ENCODE measurements at regions not wholly inside any gene's neighbourhood (a gene's known extent, or its start where the extent isn't known, plus 50 kb on each side); places are given as distances from the start of the nearest gene placed in this dataset.
A peak's percentile ranks its signal among the peaks of the same experiment; 100 is the strongest.

DNA sequence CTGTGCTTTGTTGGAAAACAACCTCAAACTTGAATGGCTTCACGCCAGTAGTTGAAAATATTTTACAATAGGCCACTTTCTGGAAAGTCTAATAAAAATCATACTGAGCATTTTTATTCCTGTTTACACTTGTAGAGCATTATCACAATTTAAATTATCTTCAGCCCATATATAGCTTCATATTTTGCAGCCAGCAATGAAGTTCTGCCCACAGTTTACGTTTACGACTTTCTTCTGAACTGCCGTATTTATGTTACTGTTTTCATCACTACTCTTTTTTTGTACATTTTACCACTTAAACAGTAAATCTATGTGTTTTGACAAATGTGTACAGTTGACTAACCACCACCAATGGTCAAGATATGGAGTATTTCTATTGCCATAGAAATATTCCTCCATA is 86.2 kb downstream of the COPS8 start:
- TF ChIP-seq, protein P1, sequence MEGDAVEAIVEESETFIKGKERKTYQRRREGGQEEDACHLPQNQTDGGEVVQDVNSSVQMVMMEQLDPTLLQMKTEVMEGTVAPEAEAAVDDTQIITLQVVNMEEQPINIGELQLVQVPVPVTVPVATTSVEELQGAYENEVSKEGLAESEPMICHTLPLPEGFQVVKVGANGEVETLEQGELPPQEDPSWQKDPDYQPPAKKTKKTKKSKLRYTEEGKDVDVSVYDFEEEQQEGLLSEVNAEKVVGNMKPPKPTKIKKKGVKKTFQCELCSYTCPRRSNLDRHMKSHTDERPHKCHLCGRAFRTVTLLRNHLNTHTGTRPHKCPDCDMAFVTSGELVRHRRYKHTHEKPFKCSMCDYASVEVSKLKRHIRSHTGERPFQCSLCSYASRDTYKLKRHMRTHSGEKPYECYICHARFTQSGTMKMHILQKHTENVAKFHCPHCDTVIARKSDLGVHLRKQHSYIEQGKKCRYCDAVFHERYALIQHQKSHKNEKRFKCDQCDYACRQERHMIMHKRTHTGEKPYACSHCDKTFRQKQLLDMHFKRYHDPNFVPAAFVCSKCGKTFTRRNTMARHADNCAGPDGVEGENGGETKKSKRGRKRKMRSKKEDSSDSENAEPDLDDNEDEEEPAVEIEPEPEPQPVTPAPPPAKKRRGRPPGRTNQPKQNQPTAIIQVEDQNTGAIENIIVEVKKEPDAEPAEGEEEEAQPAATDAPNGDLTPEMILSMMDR (IDR thresholded peaks at IDR 0.05; ENCODE audit: insufficient read depth, low read length, severe bottlenecking) = no peak
- Histone ChIP-seq H3K36me3 (ENCODE audit: control insufficient read depth, insufficient read depth, low read length) (no peaks in the 10 kb centered on the region), H3K4me3 (ENCODE audit: low read depth, low read length) (no peak overlapping the region), H3K27me3 (ENCODE audit: control insufficient read depth, insufficient read depth, low read length) (no peaks in the 10 kb centered on the region)
- no peak for DNase-seq (ENCODE audit: low read depth)
- FAIRE-seq = no peak

DNA sequence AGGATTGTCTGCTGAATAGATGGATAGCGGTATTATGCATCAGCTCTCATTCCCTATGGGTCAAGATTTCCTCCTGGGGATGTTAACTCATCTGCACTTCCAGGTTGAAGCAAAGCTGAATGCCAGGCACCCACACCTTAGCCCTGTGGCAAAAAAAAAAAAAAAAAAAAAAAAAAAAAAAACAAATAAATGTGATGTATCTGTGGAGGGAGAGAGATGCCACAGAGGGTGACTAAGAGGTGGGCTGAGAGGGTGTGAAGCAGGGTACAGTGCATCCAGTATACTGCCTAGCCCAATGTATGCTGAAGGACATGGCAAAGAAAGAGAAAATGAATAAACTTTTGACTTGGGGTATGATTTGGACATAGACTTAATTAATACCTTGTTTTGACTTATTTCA is 91.4 kb downstream of the COPS8 start:
- TF ChIP-seq, protein P1 (IDR thresholded peaks at IDR 0.05; ENCODE audit: insufficient read depth, low read length, severe bottlenecking) = no peak
- Histone ChIP-seq H3K4me3 (ENCODE audit: low read depth, low read length) (no peak overlapping the region), H3K36me3 (ENCODE audit: control insufficient read depth, insufficient read depth, low read length) (no peaks in the 10 kb centered on the region), H3K27me3 (ENCODE audit: control insufficient read depth, insufficient read depth, low read length) (no peaks in the 10 kb centered on the region)
- DNase-seq (ENCODE audit: low read depth) = no peak
- no peak for FAIRE-seq

DNA sequence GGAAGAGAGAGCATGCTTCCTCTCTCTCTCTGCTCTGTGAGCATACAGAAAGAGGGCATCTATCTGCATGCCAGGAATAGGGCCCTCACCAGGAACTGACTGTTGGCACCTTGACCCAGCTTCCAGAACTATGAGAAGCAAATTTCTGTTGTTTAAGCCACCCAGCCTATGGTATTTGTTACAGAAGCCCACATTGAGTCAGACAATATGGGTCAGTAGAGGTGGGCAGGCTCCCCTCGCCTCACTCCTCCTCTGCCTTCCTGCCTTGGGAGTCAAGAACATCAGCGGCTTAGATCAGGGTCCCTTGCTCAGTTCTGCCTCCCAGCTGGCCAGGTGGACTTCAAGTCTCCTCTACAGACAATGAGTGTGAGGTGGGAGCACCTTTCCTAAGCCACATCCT is 92.3 kb downstream of the COPS8 start:
- Histone ChIP-seq H3K27me3 (ENCODE audit: control insufficient read depth, insufficient read depth, low read length) (no peaks in the 10 kb centered on the region), H3K36me3 (ENCODE audit: control insufficient read depth, insufficient read depth, low read length) (no peaks in the 10 kb centered on the region), H3K4me3 (ENCODE audit: low read depth, low read length) (no peak overlapping the region)
- no peak for FAIRE-seq
- no peak for DNase-seq (ENCODE audit: low read depth)
- TF ChIP-seq, protein P1 (IDR thresholded peaks at IDR 0.05; ENCODE audit: insufficient read depth, low read length, severe bottlenecking) = no peak

DNA sequence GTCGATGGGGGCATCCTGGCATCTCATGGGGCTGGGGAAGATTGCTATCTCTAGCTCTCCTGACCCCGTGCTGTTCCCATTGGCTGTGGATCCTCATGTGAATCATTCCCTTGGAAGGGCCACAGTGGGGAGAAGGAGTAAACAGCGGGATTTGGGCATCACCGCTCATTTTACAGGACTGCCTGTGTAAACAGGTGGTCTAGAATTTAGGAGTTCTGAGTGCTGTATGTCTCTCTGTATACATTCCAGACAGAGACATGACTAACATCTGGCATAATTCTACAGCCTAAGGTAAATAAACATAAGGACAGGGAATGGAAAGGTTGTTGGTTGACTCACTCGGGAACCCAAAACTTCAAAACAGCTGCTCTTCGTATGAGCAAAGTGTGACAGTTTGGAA is 92.7 kb downstream of the COPS8 start:
- H3K36me3 ChIP-seq (ENCODE audit: control insufficient read depth, insufficient read depth, low read length) = no peaks in the 10 kb centered on the region
- H3K27me3 ChIP-seq (ENCODE audit: control insufficient read depth, insufficient read depth, low read length) = no peaks in the 10 kb centered on the region
- TF ChIP-seq, protein P1 (IDR thresholded peaks at IDR 0.05; ENCODE audit: insufficient read depth, low read length, severe bottlenecking) = no peak
- H3K4me3 ChIP-seq (ENCODE audit: low read depth, low read length) = no peak overlapping the region
- FAIRE-seq (no peak), DNase-seq (ENCODE audit: low read depth) (peak; percentile 83)

DNA sequence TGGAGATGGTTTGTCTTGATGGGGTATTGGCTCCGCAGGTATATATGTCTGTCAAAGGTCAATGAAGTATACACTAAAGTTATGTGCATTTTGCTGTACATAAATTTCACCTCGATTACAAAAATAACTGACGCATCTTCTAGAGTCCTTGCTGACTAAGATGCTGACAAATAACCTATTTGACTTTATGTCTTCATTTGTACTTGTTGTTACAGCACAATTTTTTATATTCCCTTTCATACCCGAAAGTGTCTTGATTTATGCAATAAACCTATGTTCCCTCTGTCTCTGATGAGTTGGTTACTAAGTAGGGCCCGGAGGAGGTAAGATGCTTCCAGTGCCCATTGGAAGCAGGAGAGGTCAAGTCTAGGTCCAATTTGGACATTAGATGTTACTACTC is 93.5 kb downstream of the COPS8 start:
- FAIRE-seq (no peak), DNase-seq (ENCODE audit: low read depth) (no peak)
- no peak overlapping the region for H3K4me3 ChIP-seq (ENCODE audit: low read depth, low read length)
- H3K36me3 ChIP-seq (ENCODE audit: control insufficient read depth, insufficient read depth, low read length) = no peaks in the 10 kb centered on the region
- TF ChIP-seq, protein P1 (IDR thresholded peaks at IDR 0.05; ENCODE audit: insufficient read depth, low read length, severe bottlenecking) = no peak
- H3K27me3 ChIP-seq (ENCODE audit: control insufficient read depth, insufficient read depth, low read length) = no peaks in the 10 kb centered on the region

DNA sequence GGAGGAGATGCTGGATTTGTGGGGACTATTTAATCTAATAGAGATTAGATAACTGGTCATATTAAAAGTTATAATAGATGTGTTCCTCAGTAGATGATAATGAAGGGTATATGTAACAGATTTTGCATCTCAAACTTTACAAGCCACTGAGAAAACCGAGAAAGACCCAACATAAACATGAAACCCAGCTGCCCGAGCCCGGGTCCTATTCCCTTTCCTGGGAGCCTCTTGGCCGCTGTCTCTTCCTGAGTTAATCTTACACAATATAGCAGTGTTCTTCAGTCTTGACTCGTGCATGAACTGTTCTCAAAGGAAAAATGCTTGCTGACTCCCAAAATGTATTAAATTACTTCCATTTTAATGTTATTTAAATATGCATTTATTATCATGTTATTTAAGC is 94.5 kb downstream of the COPS8 start:
- no peak for FAIRE-seq
- DNase-seq (ENCODE audit: low read depth) = no peak
- TF ChIP-seq, protein P1 (IDR thresholded peaks at IDR 0.05; ENCODE audit: insufficient read depth, low read length, severe bottlenecking) = no peak
- Histone ChIP-seq H3K36me3 (ENCODE audit: control insufficient read depth, insufficient read depth, low read length) (no peaks in the 10 kb centered on the region), H3K4me3 (ENCODE audit: low read depth, low read length) (no peak overlapping the region), H3K27me3 (ENCODE audit: control insufficient read depth, insufficient read depth, low read length) (no peaks in the 10 kb centered on the region)
